Coronary artery (tissue), 2 donors: ENCODE measurements at regions not wholly inside any gene's neighbourhood (a gene's known extent, or its start where the extent isn't known, plus 50 kb on each side); places are given as distances from the start of the nearest gene placed in this dataset.
A peak's percentile ranks its signal among the peaks of the same experiment; 100 is the strongest.

ENCODE experiments used
- DNase-seq: peaks from one replicate; pipeline ENCODE4 v3.0.0-alpha.2; 2017; ENCODE audit warnings: low spot score
- H3K27ac ChIP-seq, 2 donors: fragments of 200-600 bp; sonication (generic); one replicate each; pipeline ENCODE4 v1.5.1; 2016 to 2019
- H3K4me3 ChIP-seq: fragments of 200-600 bp; sonication (generic); 2 replicates; pipeline ENCODE4 v1.5.1; 2016; ENCODE audit warnings: mild to moderate bottlenecking, moderate library complexity
- TF ChIP-seq, protein P1 (sequence below): fragments of 200-600 bp; sonication (generic); IDR thresholded peaks from one replicate; pipeline ENCODE4 v1.5.1; 2019; ENCODE audit warnings: antibody characterized with exemption

- no peak overlapping the region for H3K27ac ChIP-seq
- no peak for DNase-seq
- TF ChIP-seq, protein P1, sequence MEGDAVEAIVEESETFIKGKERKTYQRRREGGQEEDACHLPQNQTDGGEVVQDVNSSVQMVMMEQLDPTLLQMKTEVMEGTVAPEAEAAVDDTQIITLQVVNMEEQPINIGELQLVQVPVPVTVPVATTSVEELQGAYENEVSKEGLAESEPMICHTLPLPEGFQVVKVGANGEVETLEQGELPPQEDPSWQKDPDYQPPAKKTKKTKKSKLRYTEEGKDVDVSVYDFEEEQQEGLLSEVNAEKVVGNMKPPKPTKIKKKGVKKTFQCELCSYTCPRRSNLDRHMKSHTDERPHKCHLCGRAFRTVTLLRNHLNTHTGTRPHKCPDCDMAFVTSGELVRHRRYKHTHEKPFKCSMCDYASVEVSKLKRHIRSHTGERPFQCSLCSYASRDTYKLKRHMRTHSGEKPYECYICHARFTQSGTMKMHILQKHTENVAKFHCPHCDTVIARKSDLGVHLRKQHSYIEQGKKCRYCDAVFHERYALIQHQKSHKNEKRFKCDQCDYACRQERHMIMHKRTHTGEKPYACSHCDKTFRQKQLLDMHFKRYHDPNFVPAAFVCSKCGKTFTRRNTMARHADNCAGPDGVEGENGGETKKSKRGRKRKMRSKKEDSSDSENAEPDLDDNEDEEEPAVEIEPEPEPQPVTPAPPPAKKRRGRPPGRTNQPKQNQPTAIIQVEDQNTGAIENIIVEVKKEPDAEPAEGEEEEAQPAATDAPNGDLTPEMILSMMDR = no peak
- no peak overlapping the region for H3K4me3 ChIP-seq
These were observed 104.7 kb upstream of the TTC29 start for GRCh38 chr4:147050356-147050765.

DNA sequence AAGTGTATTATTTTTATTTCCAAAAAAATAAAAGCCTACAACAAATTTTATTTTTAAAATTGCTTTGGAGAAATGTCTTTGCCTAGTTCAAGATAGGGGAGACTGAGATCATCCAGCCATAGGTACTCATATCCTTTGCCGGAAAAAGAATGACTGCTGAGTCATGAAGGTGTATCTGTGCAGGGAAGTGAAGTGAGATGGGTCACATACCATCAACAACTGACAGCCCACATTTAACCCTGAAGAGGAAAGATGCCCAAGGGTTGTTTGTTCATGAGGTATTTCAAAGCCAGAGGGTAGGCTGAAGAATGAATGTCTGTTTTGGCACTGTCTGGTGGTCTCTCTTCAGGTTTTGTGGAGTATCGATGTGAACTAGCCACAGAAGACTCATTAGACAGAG is 106.7 kb upstream of the TTC29 start:
- no peak for DNase-seq
- TF ChIP-seq, protein P1 = no peak
- Histone ChIP-seq H3K27ac (no peak overlapping the region), H3K4me3 (no peak overlapping the region)

DNA sequence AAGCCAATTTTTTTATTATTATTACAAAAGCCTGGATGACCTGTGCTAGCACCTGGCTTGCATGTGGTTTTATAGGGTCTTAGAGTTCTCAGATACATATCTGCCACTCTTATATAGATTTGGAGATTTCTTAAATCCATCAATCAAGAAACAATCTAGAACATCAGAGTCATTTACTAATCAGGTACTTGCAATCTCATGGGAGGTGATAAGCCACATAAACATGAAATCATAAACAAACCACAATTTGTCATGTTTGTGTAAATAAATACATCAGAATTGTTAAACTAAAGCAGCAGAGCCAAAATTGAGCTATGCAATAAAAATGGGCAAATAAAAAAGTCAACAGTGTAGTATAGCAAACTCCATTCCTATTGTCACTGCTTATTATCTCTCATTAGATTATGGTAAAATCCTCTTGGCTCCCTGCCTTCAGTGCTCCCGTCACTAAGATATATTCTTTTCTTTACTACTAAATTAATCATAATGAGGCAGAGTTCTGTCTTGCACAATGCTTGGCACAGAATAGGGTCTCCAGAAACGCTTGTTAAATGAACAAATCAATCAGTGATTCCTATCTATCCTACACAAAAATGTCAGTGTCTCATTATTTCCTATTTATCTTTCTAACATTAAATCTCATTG is 108.7 kb upstream of the TTC29 start:
- no peak for DNase-seq
- H3K27ac ChIP-seq = no peak overlapping the region
- H3K4me3 ChIP-seq = no peak overlapping the region
- TF ChIP-seq, protein P1 = no peak

- TF ChIP-seq, protein P1 = no peak
- Histone ChIP-seq H3K4me3 (peak overlapping the region; percentile 63), H3K27ac (no peak overlapping the region)
- no peak for DNase-seq
These were observed 111.4 kb upstream of the TTC29 start for GRCh38 chr4:147056940-147057610.

DNA sequence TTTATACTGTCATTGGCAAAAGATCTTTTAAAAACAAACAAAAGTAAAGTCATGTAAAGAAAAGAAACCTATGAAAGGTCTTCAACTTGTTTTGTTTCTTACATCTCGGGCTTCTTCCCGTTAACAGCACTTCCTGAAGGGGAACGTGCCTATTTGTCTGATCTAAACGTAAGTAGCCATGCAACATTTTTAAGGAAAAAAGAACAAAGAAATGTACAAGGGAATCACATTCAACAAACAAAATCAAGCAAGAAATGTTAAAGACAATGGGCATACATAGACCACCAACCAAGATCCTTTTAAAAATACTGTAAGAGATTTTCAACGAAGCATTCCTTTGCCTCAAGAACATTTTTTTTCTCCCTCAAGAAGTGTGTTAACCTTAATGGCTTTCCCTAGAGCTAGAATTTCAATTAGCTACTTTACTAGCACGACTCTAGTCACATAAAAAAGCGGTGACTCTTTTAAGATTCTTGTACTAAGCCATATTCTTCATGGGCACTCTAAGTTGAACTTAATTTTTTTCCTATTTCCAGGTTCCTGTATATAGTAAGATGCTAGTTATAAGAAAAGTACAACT is 112.0 kb upstream of the TTC29 start:
- DNase-seq = no peak
- Histone ChIP-seq H3K27ac (no peak overlapping the region), H3K4me3 (peak overlapping the region; percentile 63)
- TF ChIP-seq, protein P1 = no peak

- peak overlapping the region in 1 of 2 donors; percentile 3 for H3K27ac ChIP-seq
- TF ChIP-seq, protein P1 = no peak
- no peak for DNase-seq
- no peak overlapping the region for H3K4me3 ChIP-seq
These were observed 113.5 kb upstream of the TTC29 start for GRCh38 chr4:147059064-147059731.
